NCI-H524 (cell line): ENCODE measurements at regions not wholly inside any gene's neighbourhood (a gene's known extent, or its start where the extent isn't known, plus 50 kb on each side); places are given as distances from the start of the nearest gene placed in this dataset.
"Not testable (repeated sequence)": the region's sequence is repeated elsewhere in the genome, so short reads cannot be mapped to it uniquely, and the experiment has no call there.

Source experiments
- DNase-seq, 2 experiments: peaks; one replicate each; lab custom pipeline; 2025; lab: John Stamatoyannopoulos, UW

DNA sequence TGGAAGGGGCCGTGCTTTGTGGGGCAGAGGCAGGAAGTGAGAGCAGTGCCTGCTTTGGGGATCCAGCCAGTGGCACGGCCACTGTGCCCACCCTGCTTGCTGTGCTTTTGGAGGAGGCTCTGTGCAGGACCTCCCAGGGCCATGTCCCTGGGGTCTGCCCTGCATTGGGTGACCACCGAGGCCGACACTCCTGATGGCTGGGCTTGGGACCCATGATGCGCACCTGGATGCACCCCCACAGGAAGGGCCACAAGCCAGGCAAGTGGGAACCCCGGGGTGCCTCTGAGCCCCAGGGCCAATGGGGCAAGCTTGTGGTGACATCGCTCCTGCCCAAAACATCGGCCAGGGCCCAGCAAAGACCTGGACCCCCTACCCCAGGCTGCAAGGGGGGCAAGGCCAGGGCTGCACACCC lies 738.6 kb upstream of the GJE1 start:
- no peak for DNase-seq

DNA sequence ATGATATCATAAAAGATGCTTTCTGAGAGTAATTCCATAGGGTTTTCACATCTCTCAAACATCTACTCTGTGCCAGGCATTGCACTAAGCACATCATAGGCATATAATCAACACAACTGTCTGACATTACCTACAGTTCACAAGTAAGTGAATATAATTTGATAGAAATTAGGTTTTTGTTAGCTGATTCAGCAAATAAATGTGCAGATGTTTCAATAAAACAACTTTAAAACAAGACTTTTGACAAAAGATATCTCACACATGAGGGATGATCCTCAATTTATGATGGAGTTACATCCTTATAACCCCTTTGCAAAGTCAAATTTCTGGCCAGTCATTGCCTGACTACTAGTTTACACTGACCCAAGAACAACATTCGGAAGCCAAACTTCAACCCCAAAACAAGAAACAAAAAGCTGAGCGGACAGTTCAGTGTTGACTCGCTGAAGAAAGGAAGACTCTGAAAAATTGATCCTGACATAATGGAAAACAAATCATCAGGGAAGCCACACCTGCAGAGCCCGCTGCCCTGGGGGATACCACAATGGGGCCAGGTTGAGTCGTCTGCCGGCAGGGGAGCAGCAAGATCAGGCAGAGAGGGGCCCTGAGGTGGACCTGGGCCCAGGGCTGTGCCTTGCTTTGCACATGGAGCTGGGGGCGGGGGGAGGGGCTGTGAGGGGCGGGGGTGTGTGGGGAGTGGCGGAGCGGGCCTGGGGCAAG lies 739.2 kb upstream of the GJE1 start:
- DNase-seq: no peak

DNA sequence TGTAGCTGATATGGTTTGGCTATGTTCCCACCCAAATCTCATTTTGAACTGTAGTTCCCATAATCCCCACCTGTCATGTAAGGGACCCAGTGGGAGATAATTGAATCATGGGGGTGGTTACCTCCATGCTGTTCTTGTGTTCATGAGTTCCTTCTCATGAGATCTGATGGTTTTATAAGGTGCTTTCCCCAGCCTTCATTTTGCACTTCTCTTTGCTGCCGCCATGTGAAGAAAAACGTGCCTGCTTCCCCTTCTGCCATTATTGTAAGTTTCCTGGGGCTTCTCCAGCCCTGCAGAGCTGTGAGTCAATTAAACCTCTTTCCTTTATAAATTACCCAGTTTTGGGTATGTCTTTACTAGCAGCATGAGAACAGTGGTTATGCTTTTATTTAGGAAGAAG lies 741.6 kb upstream of the GJE1 start:
- not testable (repeated sequence) for DNase-seq

DNA sequence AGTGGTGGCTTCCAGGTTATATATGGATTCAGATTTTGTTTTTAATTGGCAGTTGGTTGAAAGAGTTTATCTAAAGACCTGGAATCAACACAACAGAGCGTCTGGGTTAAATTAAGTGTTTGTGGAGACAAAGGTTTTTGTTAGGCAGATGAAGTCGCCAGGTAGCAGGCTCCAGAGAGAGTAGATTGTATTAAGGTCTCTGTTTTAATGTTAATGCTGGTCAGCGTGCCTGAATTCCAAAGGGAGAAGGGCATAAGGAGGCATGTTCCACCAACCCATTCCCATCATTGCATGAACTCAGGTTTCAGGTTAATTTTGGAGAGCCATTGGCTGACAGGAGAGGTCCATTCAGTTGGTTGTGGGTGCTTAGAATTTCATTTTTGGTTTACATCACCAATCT lies 744.1 kb upstream of the GJE1 start:
- no peak for DNase-seq

DNA sequence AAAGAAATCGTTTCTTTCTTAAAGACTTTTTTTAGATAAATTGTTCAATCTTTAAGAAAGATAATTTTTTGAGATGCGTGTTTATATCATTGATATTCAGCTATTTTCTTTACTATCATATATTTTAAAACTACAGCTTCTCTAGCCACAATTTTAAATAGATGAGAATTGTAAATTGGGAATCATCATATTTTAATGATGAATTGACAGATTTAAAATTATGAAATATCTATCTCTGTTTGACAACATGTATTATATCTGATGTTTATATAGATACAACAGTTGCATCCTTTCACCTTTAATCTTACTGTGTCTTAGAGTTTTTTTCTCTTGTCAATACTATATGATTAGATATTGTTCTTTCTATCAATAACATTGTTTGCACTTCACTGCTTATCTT lies 762.3 kb upstream of the GJE1 start:
- DNase-seq: no peak

DNA sequence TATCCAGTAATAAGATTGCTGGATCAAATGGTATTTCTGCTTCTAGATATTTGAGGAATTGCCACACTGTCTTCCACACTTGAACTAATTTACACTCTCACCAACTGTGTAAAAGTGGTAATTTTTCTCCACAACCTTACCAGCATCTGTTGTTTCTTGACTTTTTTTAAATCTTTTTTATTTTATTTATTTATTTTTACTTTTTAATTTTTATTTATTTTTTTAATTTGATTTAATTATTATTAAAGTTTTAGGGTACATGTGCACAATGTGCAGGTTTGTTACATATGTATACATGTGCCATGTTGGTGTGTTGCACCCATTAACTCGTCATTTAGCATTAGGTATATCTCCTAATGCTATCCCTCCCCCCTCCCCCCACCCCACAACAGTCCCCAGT lies 765.9 kb upstream of the GJE1 start:
- DNase-seq: not testable (repeated sequence)

DNA sequence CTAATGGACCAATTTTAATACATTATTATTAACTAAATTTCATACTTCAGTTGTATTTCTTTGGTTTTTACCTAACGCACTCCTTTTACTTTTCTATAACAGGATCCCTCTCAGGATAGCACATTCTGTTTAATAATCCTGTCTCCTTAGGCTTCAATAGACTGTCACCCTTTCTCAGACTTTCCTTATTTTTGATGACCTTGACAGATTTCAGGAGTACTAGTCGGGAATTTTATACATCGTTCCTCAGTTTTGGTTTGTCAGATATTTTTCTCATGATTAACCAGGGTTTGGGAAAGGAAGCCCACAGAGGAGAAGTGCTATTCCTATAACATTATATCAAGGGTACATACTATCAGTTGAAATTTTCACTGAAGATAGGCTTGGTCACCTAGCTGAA lies 768.0 kb upstream of the GJE1 start:
- DNase-seq: no peak

DNA sequence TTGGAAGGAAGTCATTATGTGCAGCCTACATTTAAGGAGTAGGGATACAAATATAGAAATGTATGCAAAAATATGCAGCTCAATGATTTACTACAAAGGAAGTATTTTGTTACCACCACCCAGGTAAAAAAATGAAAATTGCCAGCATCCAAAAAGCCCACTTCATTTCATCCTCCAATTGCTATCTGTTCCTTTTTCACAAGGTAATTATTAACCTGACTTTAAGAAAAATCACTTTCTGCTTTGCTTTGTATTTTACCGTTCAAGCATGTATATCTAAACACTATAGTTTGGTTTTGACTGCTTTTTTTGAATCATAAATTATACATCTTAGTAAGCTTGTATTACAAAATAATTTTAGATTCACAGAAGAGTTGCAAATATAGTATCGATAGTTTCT lies 768.5 kb upstream of the GJE1 start:
- no peak for DNase-seq

DNA sequence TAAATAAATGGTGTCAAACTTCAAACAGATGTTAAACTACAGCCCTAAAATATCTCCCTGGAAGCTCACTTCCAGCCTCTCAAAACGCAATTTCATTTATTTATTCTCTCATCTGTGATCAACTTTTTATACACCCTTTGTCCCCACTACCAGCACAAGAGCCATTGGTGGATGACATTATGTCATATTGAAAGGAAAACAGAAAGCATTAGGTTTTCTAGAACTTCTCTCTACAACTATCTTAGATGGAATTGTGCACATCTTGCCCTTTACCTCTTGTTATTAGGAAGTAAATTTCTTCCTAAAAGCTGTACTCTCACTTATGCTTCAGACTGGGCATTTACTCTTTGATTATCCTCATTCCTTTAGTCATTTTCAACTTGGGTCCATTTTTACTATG lies 771.2 kb upstream of the GJE1 start:
- no peak for DNase-seq

DNA sequence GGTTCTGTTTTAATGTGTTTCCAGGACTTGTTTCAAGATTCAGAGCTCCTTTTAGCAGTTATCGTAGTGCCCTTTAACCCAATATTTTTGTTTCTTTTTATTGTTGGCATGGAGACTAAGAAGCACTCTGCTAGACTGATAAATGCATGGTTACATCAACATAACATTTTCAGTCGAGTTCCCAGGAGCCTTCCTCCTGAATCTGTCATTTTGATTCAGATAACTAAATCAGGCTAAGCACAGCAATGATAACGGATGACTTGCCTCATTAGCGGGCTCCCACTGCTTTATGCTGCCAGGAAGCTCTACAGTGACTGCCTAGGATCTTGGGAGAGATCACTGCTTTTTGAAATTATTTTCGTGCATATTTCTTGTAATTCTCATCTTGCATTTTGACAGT lies 772.8 kb upstream of the GJE1 start:
- DNase-seq: no peak

DNA sequence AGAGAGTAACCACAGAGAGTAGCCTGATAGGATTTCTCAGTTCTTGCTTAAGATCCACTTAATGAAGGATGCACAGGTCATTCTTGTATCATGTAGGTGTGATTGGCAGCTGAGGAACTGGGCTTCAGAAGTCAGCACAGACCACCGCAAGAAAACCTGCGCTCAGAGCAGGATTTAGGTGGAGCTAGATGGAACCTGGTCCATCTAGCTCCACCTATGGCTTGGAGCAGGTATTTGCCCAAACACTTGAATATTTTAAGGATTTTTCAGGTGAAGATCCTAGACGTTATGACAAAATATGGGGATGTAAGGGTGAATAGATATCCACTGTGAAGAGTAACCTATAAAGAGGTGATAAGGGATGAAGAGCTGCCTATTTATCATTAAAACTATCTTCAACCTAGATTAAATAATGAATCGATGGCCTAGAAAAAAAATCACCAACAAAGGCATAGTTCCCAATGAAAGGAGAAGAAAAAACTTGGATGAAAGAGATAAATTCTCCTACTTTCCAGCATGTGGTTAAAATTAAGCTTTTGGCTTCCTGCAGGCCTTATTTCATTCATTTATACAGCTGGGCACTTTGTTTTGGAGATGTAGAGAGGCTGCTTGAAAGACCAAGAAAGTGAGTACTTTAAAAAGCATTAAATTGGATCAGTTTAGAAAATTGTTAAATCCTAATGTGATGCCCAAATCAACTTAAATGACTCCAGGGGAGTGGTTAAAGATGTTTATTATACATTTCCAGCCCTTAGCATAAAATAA lies 778.4 kb upstream of the GJE1 start:
- DNase-seq: no peak

DNA sequence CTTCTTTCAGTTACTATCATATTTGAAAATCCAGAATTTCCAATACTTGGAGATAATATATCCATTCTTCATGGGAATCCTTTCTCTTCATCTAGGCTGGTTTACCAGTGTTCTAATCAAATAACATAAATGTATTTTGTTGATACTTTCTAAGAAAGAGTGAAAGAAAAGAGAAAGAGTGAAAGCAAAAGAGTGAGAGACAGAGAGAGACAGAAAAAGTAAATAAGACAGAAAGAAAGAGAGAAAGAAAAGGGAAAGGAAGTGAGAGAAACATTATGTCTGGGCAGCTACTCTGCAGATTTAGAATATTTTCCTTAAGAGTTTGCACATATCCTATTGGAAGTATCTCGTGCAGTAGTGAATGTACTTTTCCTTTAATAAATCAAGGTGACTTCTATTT lies 781.0 kb upstream of the GJE1 start:
- DNase-seq: no peak

DNA sequence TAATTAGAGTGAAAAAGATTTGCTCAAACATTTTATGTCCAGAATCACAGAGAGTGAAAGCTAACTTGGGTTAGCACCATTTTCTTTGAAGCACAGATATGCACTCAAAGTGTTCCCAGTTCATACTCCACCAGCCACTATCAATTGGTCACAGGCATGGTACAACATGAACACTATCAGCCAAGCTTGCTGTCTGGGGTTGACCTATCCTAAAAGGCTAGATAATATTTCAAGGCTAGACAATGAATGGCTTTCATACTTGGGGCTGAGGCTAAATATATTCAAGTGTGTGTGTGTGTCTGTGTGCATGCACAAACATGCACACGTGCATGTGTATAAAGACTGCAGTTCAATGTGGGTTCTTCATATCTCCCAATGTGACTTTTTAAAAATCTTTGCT lies 783.0 kb upstream of the GJE1 start:
- no peak for DNase-seq

DNA sequence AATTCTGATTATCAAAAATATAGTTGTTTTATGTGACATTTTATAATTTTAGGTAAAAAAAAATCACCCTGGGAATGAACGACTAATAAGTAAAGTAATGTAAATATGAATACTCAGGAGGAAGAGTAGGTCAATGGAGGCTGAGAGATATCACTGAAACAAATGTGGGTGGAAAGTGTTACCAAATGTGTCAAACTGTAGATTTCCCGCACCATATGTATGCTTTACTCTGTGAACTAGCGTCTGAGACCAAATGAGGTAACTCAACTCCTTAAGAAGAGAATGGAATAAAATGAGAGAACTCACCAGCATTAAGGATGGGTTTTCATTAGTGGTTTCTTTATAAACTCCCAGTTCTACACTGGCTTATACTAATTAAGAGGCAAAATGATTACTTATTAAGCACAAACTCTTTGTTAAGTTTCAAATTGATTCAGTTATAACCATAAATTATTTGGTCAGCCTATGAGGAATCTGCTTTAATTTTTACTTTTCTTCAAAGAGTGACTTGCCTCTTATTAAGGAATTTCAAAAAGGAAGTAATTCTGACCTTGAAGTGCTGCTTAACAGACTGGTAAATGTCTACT lies 784.7 kb upstream of the GJE1 start:
- DNase-seq: no peak

DNA sequence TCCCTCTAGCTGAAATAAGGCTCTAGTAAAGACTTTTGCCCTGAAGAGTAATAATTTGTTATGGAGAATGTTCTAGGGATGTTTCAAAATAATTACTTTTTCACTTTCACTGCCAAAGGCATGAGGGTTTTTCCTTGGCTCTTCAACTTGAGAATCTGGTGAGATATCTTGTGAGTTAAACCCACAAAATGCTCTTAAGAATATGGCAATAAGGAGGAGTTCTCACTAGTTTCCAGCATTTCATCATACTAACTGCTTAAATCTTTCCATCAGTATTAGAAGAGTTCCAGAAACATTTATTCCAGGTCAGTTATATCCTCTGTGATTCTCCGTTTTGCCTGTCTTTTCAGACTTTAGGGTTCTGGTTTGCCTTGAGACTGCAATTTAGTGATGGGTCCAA lies 785.6 kb upstream of the GJE1 start:
- DNase-seq: no peak

DNA sequence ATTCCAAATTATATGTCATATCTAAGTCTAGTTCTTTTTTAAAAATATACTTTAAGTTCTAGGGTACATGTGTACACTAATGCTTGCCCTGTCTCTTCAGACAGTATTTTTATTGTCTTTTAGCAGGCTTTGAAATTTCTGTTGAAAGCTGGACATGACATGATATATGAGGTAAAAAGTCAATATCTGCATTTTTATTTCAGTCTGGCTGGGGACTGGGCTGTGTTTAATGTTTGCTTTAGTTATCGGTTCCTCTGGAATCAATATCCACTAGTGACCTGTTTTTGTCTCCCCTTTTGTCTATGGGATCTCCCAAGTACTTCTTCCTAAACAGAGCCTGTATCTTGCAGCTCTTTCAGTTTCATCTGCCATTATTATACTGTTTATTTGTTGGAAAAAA lies 786.2 kb upstream of the GJE1 start:
- DNase-seq: no peak

DNA sequence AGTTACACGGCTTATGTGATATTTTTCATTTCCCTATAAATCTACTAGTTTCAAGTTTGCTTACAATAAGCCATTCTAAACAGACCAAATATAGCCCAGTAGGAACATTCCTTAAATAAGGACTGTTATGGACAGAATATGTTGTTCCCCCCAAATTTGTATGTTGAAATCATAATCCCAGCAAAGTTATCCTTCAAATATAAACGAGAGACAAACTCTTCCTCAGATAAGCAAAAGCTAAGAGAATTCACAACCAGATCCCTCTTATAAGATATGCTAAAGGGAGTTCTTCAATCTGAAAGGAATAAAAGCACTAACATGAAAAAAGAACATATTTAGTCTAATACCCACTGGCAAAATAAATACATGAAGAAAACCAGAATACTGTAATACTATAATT lies 795.5 kb upstream of the GJE1 start:
- DNase-seq: no peak

DNA sequence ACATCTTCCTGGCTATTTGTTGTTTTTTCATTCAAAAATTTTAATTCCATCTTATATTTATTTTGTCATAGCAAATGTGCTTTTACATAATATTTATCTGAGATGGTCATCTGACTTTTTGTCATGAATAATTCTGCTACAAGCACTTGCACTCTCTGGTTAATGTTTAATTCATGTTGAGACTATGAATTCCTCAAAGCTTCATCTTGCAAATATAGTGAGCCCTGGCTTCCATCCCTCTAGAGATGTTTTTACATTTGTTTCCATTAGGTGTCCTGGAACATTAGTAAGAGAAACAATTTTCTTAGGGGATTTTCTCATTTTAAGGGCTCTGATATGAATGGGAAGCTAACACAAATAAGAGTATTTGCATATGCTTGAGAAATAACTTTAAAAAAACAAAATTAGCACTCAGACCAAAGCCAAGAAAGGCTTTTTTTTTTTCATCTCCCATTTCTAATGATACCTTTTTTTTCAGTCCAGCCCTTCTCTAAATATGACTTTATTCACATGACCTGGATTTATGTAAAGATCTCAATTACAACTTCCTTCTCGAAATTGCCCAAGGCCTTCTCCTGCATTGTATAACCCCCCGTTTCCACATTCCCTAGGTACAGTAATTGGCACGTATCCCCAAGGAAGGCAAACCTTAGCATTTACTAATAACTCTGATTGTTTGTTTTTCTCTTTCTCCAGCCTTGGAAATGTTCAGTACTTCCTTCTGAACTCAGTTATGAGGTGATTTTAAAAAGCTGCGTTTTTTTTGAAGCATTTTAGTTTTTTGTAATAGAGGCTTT lies 797.0 kb upstream of the GJE1 start:
- no peak for DNase-seq

DNA sequence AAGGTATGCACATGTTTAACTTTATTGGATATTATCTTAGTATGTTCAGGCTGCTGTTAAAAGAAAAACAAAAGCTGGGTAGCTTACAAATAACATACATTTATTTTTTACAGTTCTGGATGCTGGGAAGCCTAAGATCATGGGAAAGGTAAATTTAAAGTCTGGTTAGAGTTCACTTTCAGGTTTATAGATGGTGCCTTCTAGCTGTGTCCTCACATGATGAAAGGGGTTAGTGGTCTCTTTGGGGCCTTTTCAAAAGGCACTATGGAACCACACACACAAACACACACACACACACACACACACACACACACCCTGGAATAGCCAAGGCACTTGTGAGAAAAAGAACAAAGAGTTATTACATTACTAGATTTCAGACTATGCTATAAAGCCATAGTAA lies 805.8 kb upstream of the GJE1 start:
- no peak for DNase-seq

DNA sequence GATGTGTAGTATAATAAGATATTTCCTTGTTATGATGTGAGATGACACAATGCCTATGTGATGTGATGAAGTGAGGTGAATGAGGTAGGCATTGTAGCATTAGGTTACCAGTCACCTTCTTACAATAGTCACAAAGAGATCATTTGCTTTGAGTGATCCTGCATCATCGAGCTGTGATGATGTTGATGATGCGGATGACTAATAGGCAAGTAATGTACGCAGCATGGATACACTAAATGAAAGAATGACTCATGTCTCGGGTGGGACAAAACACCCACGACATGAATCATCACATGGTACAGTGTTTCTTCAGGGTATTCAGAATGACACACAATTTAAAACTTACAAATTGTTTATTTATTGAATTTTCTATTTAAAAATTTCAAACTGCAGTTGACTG lies 806.3 kb upstream of the GJE1 start:
- DNase-seq: no peak

DNA sequence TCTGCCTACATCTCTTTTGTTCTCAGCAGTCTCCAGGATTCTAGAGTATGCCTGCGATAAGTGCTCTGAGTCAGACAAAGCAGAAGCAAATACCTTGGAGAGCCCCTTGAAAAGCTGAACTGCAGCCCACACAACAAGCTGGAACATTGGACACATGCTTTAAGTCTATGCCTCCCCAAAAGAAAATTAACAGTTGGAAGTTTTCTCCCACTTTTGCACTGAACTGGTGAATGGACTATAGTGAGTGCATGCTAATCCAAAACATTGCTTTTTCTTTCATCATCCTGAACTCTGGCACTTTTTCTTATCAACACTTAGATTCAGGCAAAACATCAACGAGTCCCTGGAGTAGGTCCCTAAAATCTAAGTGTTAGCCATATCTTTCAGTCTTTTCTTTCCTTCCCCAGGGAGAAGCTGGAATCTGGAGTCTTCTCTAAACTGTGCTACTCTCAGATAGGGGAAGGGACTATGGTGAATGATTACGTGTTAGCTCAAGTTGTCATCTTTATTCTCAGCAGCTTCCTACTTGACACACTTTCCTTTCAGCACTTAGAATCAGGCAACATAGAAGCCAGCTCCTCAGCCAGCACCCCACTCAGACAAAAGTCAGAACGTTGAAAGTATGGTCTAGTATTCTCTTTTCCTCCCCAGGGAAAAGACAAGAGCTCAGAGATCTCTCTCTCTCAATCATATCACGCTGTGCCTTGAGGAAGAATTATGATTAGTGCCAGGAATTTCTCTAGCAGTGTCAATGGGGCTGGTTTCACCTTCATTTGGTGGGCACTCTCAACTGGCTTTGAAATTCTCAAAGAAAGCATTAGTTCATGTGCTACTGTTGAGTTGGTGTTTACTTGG lies 811.0 kb upstream of the GJE1 start:
- DNase-seq: no peak

DNA sequence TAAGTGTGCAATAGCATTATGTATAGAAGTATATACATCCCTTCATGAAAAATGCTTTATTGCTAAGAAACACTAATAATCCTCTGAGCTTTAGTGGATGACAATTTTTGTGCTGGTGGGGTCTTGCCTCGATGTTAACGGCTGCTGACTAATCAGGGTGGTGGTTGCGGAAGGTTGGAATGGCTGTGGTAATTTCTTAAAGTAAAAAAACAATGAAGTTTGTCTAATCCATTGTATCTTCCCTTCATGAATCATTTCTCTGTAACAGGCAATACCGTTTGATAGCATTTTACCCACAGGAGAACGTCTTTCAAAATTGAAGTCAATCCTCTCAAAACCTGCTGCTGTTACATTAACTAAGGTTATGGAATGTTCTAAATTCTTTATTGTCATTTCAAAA lies 816.5 kb upstream of the GJE1 start:
- no peak for DNase-seq
